OCI-M1 (cell line): ENCODE measurements at regions not wholly inside any gene's neighbourhood (a gene's known extent, or its start where the extent isn't known, plus 50 kb on each side); places are given as distances from the start of the nearest gene placed in this dataset.
A peak's percentile ranks its signal among the peaks of the same experiment; 100 is the strongest.
"Not testable (repeated sequence)": the region's sequence is repeated elsewhere in the genome, so short reads cannot be mapped to it uniquely, and the experiment has no call there.

Experiments
- DNase-seq: peaks from one replicate; lab custom pipeline; 2025; lab: John Stamatoyannopoulos, UW

DNA sequence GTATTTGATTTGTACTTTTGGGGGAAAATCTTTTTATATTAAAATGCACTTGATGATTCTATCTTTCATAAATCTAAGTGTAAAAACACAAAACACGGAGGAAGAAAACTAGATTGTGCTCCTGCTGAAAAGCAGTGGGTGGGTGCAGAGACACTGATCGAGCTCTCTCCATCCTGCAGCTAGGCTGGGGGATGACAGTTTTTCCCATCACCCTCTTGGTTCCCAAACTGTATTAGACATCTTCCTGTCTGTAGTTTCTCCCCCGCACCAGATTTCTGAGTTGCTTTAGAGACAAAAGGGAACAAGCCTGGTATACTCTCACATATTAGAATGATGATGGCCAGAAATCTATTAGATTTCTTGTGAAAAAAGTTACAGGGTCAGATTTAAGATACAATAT lies 99.6 kb downstream of the FAM114A2 start:
- DNase-seq: no peak

- DNase-seq: no peak
Measured at GRCh38 chr5:153938191-153938842, 100.4 kb downstream of the FAM114A2 start.

DNA sequence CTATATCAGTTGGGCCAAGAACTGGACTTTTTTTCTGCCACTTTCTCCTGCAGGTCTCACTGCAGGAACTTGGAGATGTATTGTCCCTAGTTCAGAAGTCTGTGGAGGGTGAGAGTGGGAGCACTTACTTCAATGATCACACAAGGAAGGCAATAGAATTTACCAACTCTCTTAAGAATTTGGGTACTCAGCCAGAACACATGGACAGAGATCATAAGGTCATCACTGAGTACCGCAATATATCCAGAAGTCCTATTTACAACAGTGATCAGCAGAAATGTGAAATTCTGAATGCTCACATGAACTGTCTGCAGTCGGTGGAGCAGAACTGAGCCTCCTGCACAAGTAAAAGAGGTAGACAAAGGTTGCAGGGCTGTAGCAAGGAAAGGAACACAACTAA lies 101.0 kb downstream of the FAM114A2 start:
- DNase-seq: no peak

GRCh38 chr5:153935151-153935550 lies 103.6 kb downstream of the FAM114A2 start:
- DNase-seq: not testable (repeated sequence)

DNA sequence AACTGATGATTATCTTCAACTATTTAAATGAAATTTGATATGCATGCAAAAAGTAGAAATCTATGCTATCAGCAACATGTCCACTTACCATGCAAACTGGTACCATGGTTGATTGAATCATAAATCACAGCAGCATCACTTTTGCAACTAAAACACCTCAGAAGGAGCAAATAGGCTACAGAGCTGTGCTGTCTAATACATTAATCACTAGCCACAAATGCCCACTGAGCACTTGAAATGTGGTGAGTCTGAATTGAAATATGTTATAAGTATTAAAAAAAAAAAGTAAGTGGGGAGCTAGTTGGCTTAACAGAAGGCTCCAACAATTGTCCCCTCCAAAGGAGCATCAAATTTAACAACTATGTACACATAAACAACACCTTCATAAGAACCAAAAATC lies 112.5 kb downstream of the FAM114A2 start:
- DNase-seq: no peak

DNA sequence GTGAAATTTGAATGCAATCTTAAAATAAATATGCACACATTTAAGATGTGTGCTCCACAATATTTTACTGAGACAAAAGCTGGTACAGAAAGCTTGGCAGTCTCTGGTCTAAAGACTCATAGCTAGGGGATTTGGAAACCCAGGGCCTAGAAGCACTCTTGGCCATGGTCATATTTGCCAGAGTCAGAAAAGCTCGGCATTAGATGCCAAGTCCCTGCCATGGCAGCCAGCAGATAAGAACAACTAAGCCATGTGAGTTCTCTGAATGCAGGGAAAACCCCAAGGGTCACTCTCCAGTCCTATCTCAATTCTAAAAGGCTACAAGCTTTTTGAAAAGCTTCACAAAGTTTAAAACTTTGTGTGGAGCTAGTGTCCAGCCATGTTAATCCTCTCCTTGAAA lies 119.5 kb downstream of the FAM114A2 start:
- no peak for DNase-seq

GRCh38 chr5:153907170-153907775 lies 131.4 kb downstream of the FAM114A2 start:
- no peak for DNase-seq

DNA sequence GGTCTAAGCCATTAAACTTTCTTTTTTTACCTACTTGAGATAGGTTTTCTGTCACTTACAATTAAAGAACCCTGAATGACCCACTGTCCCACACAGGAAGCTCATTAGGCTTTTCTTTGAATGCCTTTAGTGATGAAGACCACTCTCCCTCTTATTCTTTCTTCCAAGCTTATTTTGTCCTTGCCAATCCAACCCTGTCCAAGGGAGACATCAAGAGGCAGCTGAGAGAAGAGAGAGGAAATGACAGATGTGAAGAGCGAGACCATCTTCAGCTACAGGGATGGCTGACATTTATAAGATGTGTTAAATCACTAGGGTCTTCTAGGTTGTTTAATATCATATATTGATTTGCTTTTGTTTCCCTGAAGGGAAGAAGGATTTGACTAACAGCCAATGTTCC lies 133.5 kb downstream of the FAM114A2 start:
- DNase-seq: peak; percentile 10

DNA sequence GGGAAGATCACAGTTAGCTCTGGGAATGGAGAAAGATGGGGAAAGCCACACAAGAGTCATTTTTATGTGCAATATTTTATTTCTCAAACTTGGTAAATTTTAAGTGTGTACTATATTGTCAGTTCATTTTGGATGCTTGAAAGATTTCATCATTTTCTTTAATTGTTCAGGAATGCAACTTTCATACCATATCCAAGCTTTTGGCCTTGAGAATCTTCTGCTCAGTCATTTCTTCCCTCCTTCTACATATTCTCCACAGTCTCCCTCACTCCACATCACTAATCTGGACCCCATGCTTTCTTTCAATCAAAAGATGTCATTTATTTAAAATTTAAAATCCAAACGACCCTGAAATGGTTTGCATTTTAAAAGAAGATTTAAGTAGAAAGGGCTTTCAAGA lies 135.4 kb downstream of the FAM114A2 start:
- no peak for DNase-seq

- DNase-seq: no peak
Measured at GRCh38 chr5:153902016-153902415, 136.7 kb downstream of the FAM114A2 start.

- DNase-seq: no peak
Measured at GRCh38 chr5:153901449-153901848, 137.3 kb downstream of the FAM114A2 start.

DNA sequence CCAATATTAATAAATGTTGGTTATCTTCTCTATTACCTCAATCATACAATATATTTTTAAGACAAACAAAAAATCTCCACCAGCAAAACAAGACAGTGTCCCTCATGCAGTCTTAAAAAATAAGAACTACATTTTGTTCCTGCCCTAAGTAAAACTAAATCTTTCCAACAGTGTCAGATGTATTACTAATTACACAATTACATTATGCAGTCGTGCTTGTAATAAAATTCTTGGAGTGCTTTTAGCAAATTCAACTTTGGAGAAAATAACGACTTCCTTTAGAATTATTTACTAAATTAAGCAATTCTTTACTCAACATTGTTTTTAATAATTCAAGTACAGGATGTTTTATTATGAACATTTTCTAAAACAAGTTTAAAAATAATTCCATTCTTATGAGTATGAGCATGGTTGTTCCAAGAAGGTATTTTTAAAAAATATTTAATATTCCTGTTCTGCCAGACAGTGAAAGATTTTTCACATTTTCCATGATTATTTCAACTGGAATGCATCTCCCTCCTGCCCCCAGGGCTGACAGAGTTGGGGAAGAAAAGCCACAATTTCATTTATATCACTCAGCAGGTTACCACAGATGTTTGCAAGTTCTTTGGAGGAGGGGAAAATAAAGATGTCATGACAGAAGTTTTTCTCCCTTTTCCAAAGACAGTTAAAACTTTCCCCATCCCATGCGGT lies 137.9 kb downstream of the FAM114A2 start:
- no peak for DNase-seq

GRCh38 chr5:153899746-153900145 lies 139.0 kb downstream of the FAM114A2 start:
- no peak for DNase-seq

DNA sequence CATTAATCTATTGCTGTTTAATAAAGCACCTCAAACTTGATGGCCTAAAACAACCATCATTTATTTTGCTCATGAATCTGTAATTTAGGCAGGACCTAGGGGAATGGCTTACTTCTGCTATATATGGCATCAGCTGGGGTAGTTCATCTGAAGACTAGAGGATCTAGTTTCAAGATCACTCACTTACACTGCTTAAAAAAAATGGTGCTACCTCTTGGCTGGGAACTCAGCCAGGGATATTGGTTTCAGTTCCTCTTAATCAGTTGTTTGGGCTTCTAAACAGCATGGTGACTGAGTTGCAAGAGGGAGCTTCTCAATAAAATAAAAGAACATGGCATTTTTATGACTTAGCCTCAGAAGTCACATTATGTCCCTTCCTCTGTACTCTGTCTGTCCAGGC lies 142.0 kb downstream of the FAM114A2 start:
- DNase-seq: peak; percentile 63

DNA sequence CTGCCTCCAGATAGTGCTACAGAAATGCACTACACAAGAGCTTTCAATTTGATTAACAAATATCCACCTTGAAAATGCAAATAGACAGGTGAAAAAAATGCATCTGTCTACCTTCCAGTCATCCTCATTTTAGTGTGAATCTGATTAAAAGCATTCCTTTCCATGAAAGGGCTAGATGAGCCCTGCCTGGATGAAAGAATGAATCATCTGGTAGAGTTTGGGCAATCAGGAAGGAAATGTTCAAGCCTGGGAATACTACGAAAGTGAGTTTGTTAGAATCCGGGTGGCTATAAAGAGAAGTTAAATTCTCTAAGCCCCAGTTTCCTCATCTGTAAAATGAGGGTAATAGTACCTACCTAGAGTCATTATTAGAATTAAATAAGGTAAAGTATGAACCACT lies 142.6 kb downstream of the FAM114A2 start:
- no peak for DNase-seq

- no peak for DNase-seq
Measured at GRCh38 chr5:153895266-153895665, 143.4 kb downstream of the FAM114A2 start.

- peak; percentile 71 for DNase-seq
Measured at GRCh38 chr5:153893817-153894216, 144.9 kb downstream of the FAM114A2 start.

GRCh38 chr5:153891394-153891793 lies 147.3 kb downstream of the FAM114A2 start:
- DNase-seq: no peak

- no peak for DNase-seq
Measured at GRCh38 chr5:153888781-153889180, 149.9 kb downstream of the FAM114A2 start.

DNA sequence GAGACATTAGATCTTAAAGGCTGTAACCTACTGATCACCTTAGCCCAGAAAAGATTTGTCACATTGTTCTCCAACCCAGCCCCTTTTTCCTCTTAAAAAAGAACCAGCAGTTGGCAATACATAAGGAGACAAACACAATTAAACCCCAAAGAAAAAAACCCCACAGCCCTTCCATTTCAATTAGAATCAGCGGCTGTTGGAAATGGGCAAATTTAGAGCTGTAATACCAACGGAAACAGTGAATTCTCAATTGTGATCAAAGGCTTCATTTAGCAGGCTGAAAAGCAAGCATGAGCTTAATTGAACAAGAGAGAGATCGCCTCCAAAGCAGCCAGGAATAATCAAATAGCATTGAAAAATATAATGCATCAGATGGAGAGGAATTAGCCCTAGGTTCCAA lies 153.6 kb downstream of the FAM114A2 start:
- no peak for DNase-seq

GRCh38 chr5:153884612-153884957 lies 154.1 kb downstream of the FAM114A2 start:
- DNase-seq: no peak

DNA sequence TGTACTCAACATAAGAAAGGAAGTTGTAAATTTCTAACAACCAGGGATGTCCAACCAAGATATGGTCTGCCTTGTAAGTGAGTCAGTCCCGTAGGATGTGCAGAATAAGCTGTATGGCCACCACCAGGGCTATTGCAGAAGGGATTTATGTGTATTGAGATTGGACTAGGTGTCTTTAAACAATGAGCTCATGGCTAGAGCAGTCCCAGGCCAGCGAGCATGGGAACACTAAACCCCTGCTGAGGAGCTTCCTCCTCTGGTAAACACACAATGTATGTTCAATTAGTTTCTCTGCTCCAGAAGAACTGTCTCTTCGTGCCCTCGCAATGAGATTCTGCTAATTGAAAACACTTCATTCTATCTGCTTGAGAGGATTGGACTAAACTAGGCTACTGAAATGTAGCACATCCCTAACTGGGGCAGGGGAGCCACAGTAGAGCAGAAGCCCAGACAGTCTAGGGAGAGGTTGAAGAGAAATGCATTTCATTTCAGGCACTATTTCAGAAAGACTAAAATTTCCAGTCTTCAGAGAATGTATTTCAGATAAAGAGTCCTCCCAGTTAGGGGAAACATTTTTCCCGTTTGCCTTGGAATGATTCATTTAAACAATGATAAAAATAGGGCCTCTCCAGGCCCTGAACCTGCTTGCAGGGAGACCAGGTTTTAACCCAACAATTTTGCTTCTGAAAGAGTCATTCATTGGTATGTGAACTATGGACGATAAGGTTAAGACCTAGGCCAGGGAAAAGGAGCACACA lies 154.7 kb downstream of the FAM114A2 start:
- no peak for DNase-seq

DNA sequence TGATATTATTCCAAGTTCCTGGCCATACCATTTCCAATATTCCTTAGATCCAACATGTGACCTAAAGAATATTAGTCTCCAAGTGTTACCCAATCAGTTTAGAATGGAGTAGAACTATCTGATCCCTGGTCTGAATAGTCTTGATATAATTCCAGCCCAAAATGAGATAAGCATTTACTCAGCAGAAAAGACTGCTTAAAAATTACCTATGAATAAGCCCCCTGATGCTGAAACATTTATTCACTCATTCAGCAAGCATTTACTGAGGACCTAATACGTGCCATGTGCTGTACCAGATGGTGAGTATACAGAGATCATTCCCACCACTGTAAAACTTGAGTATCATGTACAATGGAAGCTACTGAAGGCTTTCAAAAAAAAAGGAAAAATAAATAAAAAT lies 157.0 kb downstream of the FAM114A2 start:
- no peak for DNase-seq
